Breast epithelium (tissue), 4 donors: ENCODE measurements at regions not wholly inside any gene's neighbourhood (a gene's known extent, or its start where the extent isn't known, plus 50 kb on each side); places are given as distances from the start of the nearest gene placed in this dataset.
"Not testable (repeated sequence)": the region's sequence is repeated elsewhere in the genome, so short reads cannot be mapped to it uniquely, and the experiment has no call there.

Experiments used
- DNase-seq, 2 donors: peaks; one replicate each; pipeline ENCODE4 v3.0.0-alpha.2; 2019; ENCODE audit warnings: low spot score in 2 of 2
- H3K27ac ChIP-seq, 2 donors: fragments of 200-600 bp; sonication (generic) in 1 of 2; one replicate each; pipeline ENCODE4 v1.5.1; 2016 to 2019; ENCODE audit warnings: mild to moderate bottlenecking in 1 of 2
- H3K27me3 ChIP-seq, 2 donors: fragments of 200-600 bp; sonication (generic) in 1 of 2; one replicate each; pipeline versions ENCODE4 v1.5.1 to v1.6.0; 2017 to 2019; ENCODE audit warnings: control low read depth in 1 of 2, mild to moderate bottlenecking in 1 of 2
- H3K36me3 ChIP-seq: fragments of 200-600 bp; one replicate; pipeline ENCODE4 v1.5.1; 2019
- H3K4me1 ChIP-seq, 2 donors: fragments of 200-600 bp; sonication (generic); one replicate each; pipeline ENCODE4 v1.5.1; 2016 to 2019; ENCODE audit warnings: control low read depth in 1 of 2
- H3K4me3 ChIP-seq, 3 donors: fragments of 200-600 bp; sonication (generic); 1 replicate in 2 of 3; 2 replicates in 1 of 3; pipeline ENCODE4 v1.5.1; 2016 to 2019; ENCODE audit warnings: mild to moderate bottlenecking in 3 of 3, moderate library complexity in 2 of 3
- H3K9me3 ChIP-seq, 2 donors: fragments of 200-600 bp; sonication (generic) in 1 of 2; one replicate each; pipeline ENCODE4 v1.5.1; 2016 to 2019; ENCODE audit warnings: control low read depth in 1 of 2
- POLR2A ChIP-seq: fragments of 450-650 bp; IDR thresholded peaks from one replicate; pipeline ENCODE4 v1.6.1; 2016; ENCODE audit warnings: antibody characterized with exemption, mild to moderate bottlenecking, moderate library complexity
- POLR2AphosphoS5 ChIP-seq, 3 donors: sonication (generic); formaldehyde crosslinking; IDR thresholded peaks; one replicate each; pipeline ENCODE4 v1.6.1; 2017; ENCODE audit warnings: antibody characterized with exemption in 3 of 3
- intact Hi-C: fragments of 100-400 bp; cut with DNase I; formaldehyde crosslinking; loops from one replicate; pipeline ENCODE4 v1.15.1; 2023; ENCODE audit warnings: low total_unique reads
- TF ChIP-seq, protein P1 (sequence below), 3 donors: fragments of 450-650 bp; IDR thresholded peaks; one replicate each; pipeline ENCODE4 v1.5.1; 2016 to 2017; ENCODE audit warnings: antibody characterized with exemption in 3 of 3, mild to moderate bottlenecking in 3 of 3, moderate library complexity in 3 of 3

DNA sequence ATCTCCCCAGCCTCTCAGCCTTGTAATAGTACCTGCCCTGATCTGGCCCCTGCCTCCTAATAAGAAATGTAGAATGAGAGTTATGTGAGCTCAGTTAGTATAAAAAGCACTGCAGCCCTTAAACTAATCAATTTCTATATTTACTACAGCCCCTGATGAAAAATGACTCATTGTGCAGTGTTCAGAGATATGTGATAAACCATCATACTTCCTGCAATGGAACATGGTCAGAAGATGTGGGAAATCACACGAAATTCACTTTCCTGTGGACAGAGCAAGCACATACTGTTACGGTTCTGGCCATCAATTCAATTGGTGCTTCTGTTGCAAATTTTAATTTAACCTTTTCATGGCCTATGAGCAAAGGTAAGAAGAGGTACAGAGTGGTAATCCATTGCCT lies 176.8 kb upstream of the PDE4B start:
- no peak for DNase-seq
- no peaks in the 10 kb centered on the region for H3K9me3 ChIP-seq
- no peaks in the 10 kb centered on the region for H3K36me3 ChIP-seq
- H3K4me3 ChIP-seq = no peak overlapping the region
- no peak overlapping the region for H3K27ac ChIP-seq
- H3K27me3 ChIP-seq = no peaks in the 10 kb centered on the region
- intact Hi-C loops = no loop called here
- no peak for TF ChIP-seq POLR2A
- TF ChIP-seq, protein P1, sequence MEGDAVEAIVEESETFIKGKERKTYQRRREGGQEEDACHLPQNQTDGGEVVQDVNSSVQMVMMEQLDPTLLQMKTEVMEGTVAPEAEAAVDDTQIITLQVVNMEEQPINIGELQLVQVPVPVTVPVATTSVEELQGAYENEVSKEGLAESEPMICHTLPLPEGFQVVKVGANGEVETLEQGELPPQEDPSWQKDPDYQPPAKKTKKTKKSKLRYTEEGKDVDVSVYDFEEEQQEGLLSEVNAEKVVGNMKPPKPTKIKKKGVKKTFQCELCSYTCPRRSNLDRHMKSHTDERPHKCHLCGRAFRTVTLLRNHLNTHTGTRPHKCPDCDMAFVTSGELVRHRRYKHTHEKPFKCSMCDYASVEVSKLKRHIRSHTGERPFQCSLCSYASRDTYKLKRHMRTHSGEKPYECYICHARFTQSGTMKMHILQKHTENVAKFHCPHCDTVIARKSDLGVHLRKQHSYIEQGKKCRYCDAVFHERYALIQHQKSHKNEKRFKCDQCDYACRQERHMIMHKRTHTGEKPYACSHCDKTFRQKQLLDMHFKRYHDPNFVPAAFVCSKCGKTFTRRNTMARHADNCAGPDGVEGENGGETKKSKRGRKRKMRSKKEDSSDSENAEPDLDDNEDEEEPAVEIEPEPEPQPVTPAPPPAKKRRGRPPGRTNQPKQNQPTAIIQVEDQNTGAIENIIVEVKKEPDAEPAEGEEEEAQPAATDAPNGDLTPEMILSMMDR (IDR thresholded peaks at IDR 0.05) = no peak
- TF ChIP-seq POLR2AphosphoS5 (IDR thresholded peaks at IDR 0.05) = no peak
- no peaks in the 10 kb centered on the region for H3K4me1 ChIP-seq

DNA sequence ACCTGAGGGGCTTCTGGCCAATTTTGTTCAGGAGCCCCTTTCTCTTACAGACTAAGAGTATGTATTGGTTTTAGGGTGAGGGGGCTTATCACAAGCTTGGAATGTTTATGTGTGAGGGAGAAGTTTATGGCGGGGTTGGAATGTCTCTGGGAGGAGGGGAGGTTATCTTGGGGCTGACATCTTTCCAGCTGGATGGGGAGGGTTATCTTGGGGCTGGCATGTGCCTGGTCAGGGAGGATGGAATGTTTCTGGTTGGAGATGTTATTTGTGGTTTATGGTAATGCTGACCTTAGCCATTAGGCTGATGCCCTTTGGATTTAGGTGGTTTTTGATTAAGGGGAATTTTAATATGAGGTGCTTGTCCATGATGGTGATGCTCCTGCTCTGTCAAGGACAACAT lies 171.0 kb upstream of the PDE4B start:
- intact Hi-C loops, H3K27me3 ChIP-seq, H3K9me3 ChIP-seq, H3K4me3 ChIP-seq, DNase-seq, H3K27ac ChIP-seq, H3K4me1 ChIP-seq, H3K36me3 ChIP-seq: not testable (repeated sequence)

DNA sequence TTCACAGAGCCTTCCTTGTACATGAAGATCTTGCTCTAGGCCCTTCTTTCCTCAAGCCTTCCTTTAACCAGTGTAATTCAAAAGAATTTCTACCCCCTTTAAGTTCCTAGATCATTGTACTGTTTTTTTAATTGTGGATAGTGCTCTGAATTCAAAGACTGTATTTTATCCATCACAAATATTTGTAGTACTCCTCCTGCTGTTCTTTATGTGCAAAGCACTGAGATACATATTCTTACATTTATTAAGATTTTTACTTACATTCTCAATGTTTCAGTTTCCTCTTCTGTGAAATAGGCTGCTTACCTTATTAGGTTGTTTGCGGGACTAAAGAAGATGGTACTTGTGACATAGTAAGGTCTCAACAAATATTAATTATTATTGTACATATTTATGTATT lies 168.8 kb upstream of the PDE4B start:
- TF ChIP-seq, protein P1 (IDR thresholded peaks at IDR 0.05) = no peak
- TF ChIP-seq POLR2A (no peak), POLR2AphosphoS5 (IDR thresholded peaks at IDR 0.05) (no peak)
- no peak overlapping the region for H3K4me3 ChIP-seq
- intact Hi-C loops = no loop called here
- H3K4me1 ChIP-seq = no peaks in the 10 kb centered on the region
- no peaks in the 10 kb centered on the region for H3K36me3 ChIP-seq
- no peaks in the 10 kb centered on the region for H3K27me3 ChIP-seq
- H3K9me3 ChIP-seq = no peaks in the 10 kb centered on the region
- no peak overlapping the region for H3K27ac ChIP-seq
- no peak for DNase-seq

DNA sequence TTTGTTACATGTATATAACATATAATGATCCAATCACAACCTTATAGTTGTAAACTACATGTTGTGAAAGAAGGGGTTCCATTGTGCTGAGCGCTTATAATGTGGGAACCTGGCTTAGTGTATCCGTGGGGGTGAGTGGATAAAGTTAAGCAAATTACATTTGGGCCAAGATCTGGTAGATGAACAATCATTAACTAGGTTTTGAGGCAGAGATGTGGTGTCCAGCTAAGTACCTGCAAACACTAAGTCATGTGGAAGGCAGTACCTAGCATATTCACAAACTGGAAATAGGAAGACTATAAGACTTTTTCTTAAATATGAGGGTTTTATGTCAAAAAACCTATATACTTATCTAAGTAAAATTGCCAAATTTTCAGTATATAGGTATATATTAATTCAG lies 167.2 kb upstream of the PDE4B start:
- Histone ChIP-seq H3K27me3 (no peaks in the 10 kb centered on the region), H3K36me3 (no peaks in the 10 kb centered on the region), H3K4me3 (no peak overlapping the region), H3K9me3 (no peaks in the 10 kb centered on the region), H3K4me1 (no peaks in the 10 kb centered on the region), H3K27ac (no peak overlapping the region)
- TF ChIP-seq POLR2AphosphoS5 (IDR thresholded peaks at IDR 0.05) (no peak), POLR2A (no peak)
- TF ChIP-seq, protein P1 (IDR thresholded peaks at IDR 0.05) = no peak
- no peak for DNase-seq
- intact Hi-C loops = no loop called here

DNA sequence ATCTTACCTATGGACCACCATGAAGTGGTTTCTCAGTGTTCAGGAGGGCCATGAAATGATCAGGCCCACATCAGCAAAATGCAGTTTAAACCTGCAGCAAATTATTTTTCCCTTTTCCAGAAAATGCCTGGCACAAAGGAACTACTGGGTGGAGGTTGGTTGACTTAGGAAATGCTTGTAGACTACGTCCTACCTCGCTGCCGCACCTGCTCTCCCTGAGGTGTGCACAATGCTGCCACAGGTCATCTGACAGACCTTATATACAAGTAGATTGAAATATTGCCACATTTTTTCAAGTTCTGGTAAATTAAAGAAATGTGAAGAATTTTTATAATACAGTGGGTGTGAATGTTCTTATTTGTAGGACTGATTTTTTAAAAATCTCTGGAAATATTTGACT lies 166.7 kb upstream of the PDE4B start:
- H3K27ac ChIP-seq = no peak overlapping the region
- H3K9me3 ChIP-seq = no peaks in the 10 kb centered on the region
- no peak for DNase-seq
- intact Hi-C loops = no loop called here
- H3K27me3 ChIP-seq = no peaks in the 10 kb centered on the region
- no peak for TF ChIP-seq POLR2AphosphoS5 (IDR thresholded peaks at IDR 0.05)
- no peak for TF ChIP-seq POLR2A
- TF ChIP-seq, protein P1 (IDR thresholded peaks at IDR 0.05) = no peak
- H3K36me3 ChIP-seq = no peaks in the 10 kb centered on the region
- no peaks in the 10 kb centered on the region for H3K4me1 ChIP-seq
- no peak overlapping the region for H3K4me3 ChIP-seq

DNA sequence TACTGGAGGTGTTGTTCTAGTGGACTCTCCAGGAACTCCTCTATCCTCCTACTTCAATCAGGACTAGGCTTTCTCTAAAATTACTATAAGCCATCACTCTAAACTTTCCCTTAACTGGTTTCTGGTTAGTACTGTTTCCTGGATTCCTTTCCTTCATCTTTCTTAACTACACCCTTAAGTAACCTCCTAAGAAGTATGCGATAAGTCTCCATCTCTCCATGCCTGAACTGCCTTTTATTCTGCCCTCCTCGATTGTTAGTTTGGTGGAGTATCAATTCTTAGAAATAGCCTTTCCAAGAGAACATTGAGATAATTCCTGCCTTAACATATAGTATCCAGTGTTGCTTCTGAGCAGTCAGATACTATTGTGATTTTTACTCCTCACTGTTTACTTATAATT lies 162.9 kb upstream of the PDE4B start:
- no peak overlapping the region for H3K27ac ChIP-seq
- no peaks in the 10 kb centered on the region for H3K27me3 ChIP-seq
- no peak overlapping the region for H3K4me3 ChIP-seq
- intact Hi-C loops = no loop called here
- no peaks in the 10 kb centered on the region for H3K4me1 ChIP-seq
- TF ChIP-seq POLR2A (no peak), POLR2AphosphoS5 (IDR thresholded peaks at IDR 0.05) (no peak)
- TF ChIP-seq, protein P1 (IDR thresholded peaks at IDR 0.05) = no peak
- H3K36me3 ChIP-seq = no peaks in the 10 kb centered on the region
- DNase-seq = no peak
- no peaks in the 10 kb centered on the region for H3K9me3 ChIP-seq
